Stimulated activated naive CD8-positive, alpha-beta T cell treated with anti-CD3 and anti-CD28 coated beads, Interleukin-15, Interleukin-2, amounts not matched to agents 100 U/mL and 50 U/mL, for 24 hours (primary cell): ENCODE measurements at regions not wholly inside any gene's neighbourhood (a gene's known extent, or its start where the extent isn't known, plus 50 kb on each side); places are given as distances from the start of the nearest gene placed in this dataset.
"Not testable (repeated sequence)": the region's sequence is repeated elsewhere in the genome, so short reads cannot be mapped to it uniquely, and the experiment has no call there.

ENCODE experiments used
- ATAC-seq: fragments of 150-1000 bp; cut with Tn5 transposase; one replicate; pipeline ENCODE4 v1.10.0; 2021
- DNase-seq: peaks from one replicate; pipeline ENCODE4 v3.0.0; 2021

DNA sequence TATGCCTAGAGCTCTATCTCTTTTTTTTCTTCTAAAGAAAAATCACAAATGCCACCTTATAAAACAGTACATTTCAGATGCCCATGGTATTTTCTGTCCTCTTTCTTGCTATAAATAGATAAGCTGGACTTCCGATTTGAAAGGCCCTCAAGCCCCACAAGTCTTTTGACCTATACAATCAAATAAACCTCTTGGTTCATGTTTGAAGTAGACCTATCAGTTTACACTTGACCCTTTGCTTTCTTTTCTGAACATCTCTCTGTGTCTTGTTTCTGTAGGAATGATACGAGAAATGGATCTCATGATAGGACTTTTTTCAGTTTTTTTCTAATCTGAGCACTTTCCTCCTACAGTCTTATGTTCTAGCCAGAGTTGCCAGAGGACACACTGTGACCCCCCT, 327.2 kb downstream of the SOX9 start:
- DNase-seq = no peak
- ATAC-seq = no peak

- ATAC-seq = no peak
Measured at GRCh38 chr17:72452286-72453173, 331.7 kb downstream of the SOX9 start.

GRCh38 chr17:72454342-72454741, 333.5 kb downstream of the SOX9 start:
- no peak for ATAC-seq
- DNase-seq = no peak

More at GRCh38 chr17:72452286-72453173, 331.7 kb downstream of the SOX9 start:
- DNase-seq = no peak

- no peak for ATAC-seq
Measured at GRCh38 chr17:72455562-72455961, 334.7 kb downstream of the SOX9 start.

GRCh38 chr17:72456075-72456474, 335.3 kb downstream of the SOX9 start:
- ATAC-seq = no peak
- DNase-seq = no peak

More at GRCh38 chr17:72455562-72455961, 334.7 kb downstream of the SOX9 start:
- no peak for DNase-seq

- no peak for DNase-seq
- ATAC-seq = no peak
Measured at GRCh38 chr17:72457712-72458111, 336.9 kb downstream of the SOX9 start.

- no peak for ATAC-seq
- no peak for DNase-seq
Measured at GRCh38 chr17:72458301-72458700, 337.5 kb downstream of the SOX9 start.

DNA sequence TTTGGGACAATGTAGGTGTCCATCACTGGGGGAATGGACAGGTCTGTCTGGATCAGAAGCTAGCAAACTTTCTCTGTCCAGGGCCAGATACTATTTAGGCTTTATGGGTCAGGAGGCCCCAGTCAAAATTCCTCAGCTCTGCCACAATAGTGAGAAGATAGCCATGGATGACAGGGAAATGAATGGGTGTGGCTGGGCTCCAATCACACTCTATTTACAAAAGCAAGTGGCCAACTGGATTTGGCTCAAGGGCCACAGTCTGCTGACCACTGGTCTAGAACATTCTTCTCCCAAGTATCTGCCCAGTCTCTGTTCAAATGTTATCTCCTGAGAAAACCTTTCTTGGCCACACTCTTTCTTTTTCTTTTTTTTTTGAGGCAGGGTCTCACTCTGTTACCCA, 339.9 kb downstream of the SOX9 start:
- ATAC-seq (no peak), DNase-seq (no peak)

DNA sequence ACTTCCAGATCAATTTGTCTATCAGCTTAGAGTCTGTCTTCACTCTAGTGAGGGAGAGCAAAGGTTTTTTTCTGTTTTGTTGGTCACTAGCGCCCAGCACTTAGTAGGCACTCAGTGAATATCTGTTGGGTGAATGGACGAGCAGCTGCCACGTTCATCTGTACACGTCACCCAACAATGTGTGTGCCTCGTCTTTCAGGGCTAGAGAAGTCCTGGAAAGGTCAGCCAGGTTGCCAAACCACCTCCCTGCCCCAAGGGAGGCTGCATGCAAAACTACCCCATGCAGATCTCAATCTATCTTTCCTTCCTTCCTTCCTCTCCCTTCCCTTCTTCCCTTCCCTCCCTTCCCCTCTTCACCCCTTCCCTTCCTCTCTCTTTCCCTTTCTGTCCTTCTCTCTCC, 340.9 kb downstream of the SOX9 start:
- DNase-seq = no peak
- ATAC-seq = no peak

DNA sequence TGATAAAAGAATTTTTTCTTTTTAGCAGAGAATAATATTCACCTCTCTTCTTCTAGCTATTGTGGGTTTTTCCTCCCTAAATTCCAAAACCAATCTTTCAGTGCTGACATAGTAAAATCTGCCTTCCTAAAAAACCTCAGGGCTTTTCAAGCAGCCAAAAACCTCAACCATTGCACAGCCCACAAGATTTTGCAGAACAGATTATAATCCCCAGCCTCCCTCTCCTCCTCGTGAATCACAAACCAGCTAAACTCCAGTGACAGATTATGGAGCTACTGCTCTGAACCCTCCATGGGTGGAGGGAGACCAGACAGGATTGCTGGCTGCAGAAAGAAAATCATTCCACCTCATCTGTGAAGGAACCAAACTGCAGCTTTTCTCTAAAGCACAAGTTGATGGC, 341.6 kb downstream of the SOX9 start:
- no peak for DNase-seq
- no peak for ATAC-seq

DNA sequence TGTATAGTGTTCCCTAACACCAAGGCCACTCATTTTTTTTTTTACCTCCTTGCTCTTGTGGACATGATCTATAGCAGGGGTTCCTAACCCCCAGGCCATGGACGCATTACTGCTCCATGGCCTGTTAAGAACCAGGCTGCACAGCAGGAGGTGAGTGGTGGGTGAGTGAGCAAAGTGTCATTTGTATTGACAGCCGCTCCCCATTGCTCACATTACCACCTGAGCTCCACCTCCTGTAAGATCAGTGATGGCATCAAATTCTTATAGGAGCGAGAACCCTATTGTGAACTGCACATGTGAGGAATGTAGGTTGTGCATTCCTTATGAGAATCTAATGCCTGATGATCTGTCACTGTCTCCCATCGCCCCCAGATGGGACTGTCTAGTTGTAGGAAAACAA, 342.0 kb downstream of the SOX9 start:
- DNase-seq (no peak), ATAC-seq (no peak)

GRCh38 chr17:72463287-72464102, 342.7 kb downstream of the SOX9 start:
- DNase-seq = no peak
- ATAC-seq = no peak

DNA sequence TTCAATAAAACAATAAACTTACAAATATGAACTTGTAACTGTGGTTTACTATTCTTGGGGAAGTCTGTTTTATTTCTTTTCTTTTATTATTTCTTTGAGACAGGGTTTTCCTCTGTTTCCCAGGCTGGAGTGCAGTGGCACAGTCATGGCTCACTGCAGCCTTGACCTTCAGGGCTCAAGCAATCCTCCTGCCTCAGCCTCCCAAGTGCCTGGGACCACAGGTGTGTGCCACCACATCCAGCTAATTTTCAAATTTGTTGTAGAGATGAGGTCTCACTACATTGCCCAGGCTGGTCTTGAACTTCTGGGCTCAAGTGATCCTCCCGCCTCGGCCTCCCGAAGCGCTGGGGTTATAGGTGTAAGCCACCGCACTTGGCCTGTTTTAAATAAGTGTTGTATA, 343.4 kb downstream of the SOX9 start:
- DNase-seq, ATAC-seq: not testable (repeated sequence)

GRCh38 chr17:72465191-72466024, 344.6 kb downstream of the SOX9 start:
- ATAC-seq (no peak), DNase-seq (no peak)

- ATAC-seq (no peak), DNase-seq (no peak)
Measured at GRCh38 chr17:72466199-72466598, 345.4 kb downstream of the SOX9 start.

DNA sequence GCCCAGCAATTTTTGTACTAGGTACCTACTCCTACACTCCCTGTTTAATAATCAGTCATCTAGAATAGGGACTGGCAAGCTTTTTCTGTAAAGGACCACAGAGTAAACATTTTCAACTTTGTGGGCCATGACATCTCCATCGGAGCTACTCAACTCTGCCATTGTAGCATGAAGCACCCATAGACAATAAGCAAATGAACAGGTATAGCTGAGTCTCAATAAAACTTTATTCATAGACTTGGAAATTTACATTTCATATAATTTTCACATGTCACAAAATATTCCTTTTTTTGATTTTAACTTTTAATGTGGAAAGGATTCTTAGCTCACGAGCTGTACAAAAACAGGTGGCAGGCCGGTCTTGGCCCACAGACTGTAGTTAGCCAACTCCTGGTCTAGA, 345.8 kb downstream of the SOX9 start:
- no peak for DNase-seq
- ATAC-seq = no peak

DNA sequence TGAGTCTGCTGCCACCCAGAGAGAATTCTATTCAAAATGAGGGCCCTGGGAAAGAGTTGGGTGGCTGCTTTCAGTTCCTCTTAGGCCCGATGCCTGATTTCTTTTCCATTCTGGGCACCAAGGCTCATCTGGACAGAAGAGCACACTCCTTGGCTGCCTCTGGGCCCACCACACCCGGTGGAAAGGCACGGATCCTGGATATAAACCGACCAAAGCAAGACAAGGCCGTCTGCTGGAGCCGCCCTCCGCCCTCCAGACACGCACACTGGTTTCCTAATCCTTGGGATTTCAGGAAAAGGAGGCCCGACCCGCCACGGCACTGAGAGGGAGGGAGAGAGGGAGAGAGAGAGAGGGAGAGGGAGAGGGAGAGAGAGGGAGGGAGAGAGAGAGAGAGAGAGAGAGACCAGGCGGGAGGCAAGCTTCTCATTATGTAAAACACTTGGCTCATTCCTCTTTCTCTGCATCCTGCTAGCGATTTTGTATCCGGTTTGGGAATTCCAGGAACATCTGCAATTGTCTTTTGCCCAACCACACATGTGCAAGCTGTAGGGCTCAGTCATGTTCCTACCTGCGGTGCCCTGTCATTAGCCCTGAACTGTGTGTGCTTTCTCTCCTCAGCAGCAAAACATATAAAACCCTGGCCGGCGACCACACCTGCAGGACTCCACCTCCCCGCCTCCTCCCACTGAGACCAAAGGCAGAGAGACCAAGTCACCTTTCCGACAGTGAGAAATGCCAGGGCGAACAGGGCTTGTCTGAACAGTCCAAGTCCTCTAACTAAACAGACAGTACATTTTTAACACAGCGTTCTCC, 347.2 kb downstream of the SOX9 start:
- no peak for DNase-seq
- ATAC-seq = no peak

DNA sequence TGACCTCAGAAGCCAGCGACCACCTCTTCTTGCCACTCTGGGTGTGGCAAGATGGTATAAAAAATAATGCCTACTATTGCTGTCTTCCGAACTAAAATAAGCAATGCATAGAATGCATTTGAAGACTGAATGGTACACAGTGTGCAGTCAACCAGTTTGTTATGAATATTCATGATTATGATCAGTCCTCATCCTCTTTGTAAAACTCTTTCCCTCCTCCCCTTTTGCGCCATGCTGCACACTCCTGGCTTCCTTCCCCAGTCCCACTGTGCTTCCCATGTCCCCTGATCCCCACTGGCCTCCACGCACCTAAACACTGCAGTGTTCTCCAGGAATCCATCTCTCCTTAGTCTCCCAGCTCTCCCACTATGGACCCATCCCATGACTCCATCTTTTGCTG, 348.0 kb downstream of the SOX9 start:
- DNase-seq (no peak), ATAC-seq (no peak)

DNA sequence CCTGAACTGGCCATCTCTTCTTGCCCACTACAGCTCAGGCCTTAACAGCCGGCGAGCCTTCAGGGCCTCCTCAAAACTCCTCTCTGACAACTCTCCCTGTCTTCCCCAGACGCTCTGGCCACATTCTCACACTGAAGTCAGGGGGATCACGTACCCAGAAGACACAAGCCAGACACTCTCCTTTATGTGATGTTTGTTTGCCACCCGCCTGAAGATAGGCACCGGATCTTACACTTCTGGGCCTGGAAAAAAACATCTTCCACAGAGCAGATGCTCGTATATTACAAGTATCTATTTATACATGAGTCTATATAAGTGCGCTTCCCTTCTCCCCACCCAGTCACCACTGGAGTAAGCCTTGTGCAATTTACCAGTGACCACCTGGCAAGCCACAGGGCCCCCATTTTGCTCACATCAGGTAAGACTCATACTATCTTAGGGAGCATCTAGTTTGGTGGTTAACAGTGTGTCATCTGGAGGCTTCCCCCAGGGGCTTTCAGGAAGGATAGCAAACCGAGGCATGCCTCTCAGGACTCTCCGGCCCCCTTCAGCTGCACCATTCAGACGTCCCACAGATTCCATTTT, 349.4 kb downstream of the SOX9 start:
- DNase-seq = no peak
- ATAC-seq = no peak

DNA sequence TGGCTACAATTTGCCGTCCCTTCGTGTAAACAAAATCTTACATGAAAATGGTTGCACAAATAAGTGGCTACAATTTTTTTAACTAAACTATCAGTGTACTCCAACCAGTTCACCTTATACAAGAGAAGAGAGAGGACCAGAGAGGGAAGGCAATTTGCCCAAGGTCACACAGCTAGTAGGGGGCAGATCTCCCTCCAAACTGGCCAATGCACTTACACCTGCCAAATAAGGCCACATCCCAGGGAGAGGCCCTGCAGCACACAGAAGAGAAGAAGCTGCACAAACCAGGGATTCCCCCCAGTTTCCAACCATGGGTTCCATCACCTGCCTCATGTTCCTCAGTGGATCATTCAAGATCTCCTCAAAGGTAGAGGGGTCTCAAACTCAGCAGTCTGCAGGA, 349.9 kb downstream of the SOX9 start:
- DNase-seq = no peak
- no peak for ATAC-seq

DNA sequence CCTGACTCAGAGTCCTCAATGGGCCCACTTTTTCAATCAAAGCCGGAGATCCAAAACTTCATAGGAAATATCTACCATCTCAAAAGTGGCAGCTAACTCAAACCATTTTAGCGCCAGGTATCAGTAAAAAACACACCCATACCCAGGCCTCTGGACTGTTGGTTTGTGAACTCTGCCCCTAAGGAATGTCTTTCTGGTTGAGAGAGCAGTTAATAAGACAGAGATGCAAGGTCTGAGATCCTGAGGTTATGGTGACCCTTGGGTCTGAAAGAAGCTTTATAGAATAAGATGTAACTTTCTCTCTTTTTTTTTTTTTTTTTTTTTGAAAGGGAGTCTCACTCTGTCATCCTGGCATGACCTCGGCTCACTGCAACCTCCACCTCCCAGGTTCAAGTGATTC, 350.5 kb downstream of the SOX9 start:
- DNase-seq (no peak), ATAC-seq (no peak)
